ENCODE measurements at regions not wholly inside any gene's neighbourhood (a gene's known extent, or its start where the extent isn't known, plus 50 kb on each side); places are given as distances from the start of the nearest gene placed in this dataset.
A peak's percentile ranks its signal among the peaks of the same experiment; 100 is the strongest.

GRCh38 chr6:163789199-163789810 lies 374.8 kb downstream of the QKI start:
- Histone ChIP-seq H3K27ac (no peak overlapping the region), H3K36me3 (no peaks in the 10 kb centered on the region)
- intact Hi-C loops (cut with DNase I) = no loop called here

DNA sequence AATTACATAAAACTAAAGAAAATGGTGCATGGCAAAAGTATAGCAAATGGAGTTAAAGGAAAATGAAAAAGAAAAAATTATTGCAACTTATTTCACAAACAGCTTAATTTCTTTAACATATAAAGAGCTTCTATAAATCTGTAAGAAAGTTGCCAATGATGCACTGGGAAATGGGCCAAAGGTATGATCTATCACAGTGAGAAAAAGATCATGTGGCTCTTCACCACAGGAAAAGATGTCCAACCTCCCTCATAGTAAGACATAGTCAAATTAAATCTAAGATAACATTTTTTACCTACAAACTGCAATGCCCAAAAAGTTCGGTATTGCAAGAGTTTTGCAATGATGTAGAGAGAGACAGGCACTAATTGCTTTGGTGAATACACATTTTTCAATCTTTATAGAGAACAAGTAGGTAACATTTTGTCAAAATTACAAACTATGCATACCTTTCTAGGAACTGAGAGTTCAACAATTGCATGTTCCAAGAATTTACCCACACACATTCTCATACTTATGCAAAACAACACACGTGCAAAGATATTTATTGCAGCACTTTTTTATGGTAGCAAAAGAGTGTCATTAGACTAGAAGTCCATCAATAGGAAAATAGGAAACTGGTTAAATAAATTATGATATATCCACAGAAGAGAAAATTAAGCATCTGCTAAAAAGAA lies 372.6 kb downstream of the QKI start:
- ATAC-seq = no peak
- DNase-seq = no peak
- Histone ChIP-seq H3K4me1 (no peaks in the 10 kb centered on the region), H3K4me3 (no peak overlapping the region), H3K27me3 (no peaks in the 10 kb centered on the region), H3K27ac (no peak overlapping the region), H3K9me3 (no peaks in the 10 kb centered on the region), H3K36me3 (no peaks in the 10 kb centered on the region)
- no peak for TF ChIP-seq CTCF (IDR thresholded peaks at IDR 0.05)
- intact Hi-C loops (cut with DNase I) = no loop called here

More at GRCh38 chr6:163789199-163789810, 374.8 kb downstream of the QKI start:
- Histone ChIP-seq H3K4me3 (no peak overlapping the region), H3K4me1 (no peaks in the 10 kb centered on the region), H3K9me3 (no peaks in the 10 kb centered on the region), H3K27me3 (no peaks in the 10 kb centered on the region)
- DNase-seq (no peak), ATAC-seq (no peak)
- TF ChIP-seq CTCF (IDR thresholded peaks at IDR 0.05) = no peak

DNA sequence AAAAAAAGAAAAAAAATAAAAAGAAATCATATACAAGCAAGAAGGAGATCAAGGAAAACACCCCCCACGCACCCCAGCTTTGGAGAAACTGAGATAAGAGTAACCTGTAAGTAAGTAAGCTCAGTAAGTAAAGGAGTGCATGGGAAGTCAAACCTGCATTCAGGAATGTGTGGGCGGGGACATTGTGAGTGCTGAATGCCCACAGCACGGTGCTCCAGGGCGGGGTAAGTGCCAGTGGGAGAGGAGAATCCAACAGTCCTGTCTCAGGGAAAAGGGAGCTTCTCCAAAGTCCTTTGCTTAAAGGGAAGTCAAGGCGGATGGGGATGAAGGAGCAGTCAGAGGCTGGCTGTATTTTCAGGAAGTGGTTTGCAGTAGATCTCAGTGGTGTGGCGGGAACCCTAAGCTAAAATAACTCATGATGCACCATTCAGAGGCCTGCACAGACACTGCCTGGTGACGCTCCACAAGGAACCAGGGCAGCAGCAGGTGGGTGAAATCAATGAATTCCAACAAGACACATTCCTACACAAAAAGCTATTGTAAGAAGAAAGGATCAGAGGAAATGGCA lies 368.0 kb downstream of the QKI start:
- TF ChIP-seq CTCF (IDR thresholded peaks at IDR 0.05) = no peak
- ATAC-seq (peak; percentile 40), DNase-seq (no peak)
- Histone ChIP-seq H3K27me3 (no peaks in the 10 kb centered on the region), H3K4me1 (no peaks in the 10 kb centered on the region), H3K4me3 (no peak overlapping the region), H3K9me3 (no peaks in the 10 kb centered on the region), H3K27ac (no peak overlapping the region), H3K36me3 (no peaks in the 10 kb centered on the region)
- intact Hi-C loops (cut with DNase I) = no loop called here

- ATAC-seq (no peak), DNase-seq (peak in 2 of 4 donors; percentile 42 to 72)
- no peak for TF ChIP-seq CTCF (IDR thresholded peaks at IDR 0.05)
- H3K9me3 ChIP-seq = no peaks in the 10 kb centered on the region
- H3K27ac ChIP-seq = no peak overlapping the region
- H3K4me3 ChIP-seq = no peak overlapping the region
- no peaks in the 10 kb centered on the region for H3K4me1 ChIP-seq
- H3K36me3 ChIP-seq = no peaks in the 10 kb centered on the region
- intact Hi-C loops (cut with DNase I) = no loop called here
- no peaks in the 10 kb centered on the region for H3K27me3 ChIP-seq
Observed at GRCh38 chr6:163780994-163781393, 366.5 kb downstream of the QKI start.

DNA sequence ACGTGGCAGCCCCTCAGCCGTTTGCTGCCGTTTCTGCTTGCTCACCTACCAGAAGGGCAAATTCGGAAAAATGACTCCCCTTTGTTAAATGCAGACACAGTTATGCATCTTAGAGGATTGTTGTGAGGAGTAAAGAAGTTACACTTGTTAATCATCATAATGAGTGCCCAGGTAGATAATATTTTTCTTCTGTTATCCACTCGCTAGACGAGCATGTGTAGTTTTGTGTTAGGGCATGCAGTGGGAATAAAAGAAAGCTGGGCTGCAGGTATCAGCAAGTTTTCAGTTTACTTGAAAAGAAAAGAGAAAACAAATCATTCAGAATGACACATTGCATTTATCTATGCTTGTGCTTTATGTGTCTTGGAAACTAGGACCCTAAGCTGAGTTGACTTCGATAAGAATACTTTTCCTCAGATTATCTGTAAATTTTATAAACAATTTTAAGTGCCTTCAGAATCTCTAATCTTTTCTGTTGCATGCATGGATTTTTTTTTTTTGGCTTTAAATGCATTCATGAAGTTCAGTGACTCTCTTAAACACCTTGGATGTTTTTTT lies 365.3 kb downstream of the QKI start:
- Histone ChIP-seq H3K9me3 (no peaks in the 10 kb centered on the region), H3K36me3 (no peaks in the 10 kb centered on the region), H3K27me3 (no peaks in the 10 kb centered on the region), H3K4me1 (no peaks in the 10 kb centered on the region), H3K4me3 (no peak overlapping the region), H3K27ac (no peak overlapping the region)
- DNase-seq (no peak), ATAC-seq (no peak)
- intact Hi-C loops (cut with DNase I) = no loop called here
- TF ChIP-seq CTCF (IDR thresholded peaks at IDR 0.05) = no peak
